SJCRH30 (cell line): ENCODE measurements at regions not wholly inside any gene's neighbourhood (a gene's known extent, or its start where the extent isn't known, plus 50 kb on each side); places are given as distances from the start of the nearest gene placed in this dataset.
"Not testable (repeated sequence)": the region's sequence is repeated elsewhere in the genome, so short reads cannot be mapped to it uniquely, and the experiment has no call there.

Source experiments
- DNase-seq, 2 experiments: peaks; one replicate each; pipeline ENCODE4 v3.0.0-alpha.2; 2015 to 2020
- H3K27ac ChIP-seq: fragments of 250-450 bp; sonication (Bioruptor Pico); 2 replicates; pipeline ENCODE4 v1.5.1; 2020; ENCODE audit warnings: mild to moderate bottlenecking, moderate library complexity
- H3K27me3 ChIP-seq: fragments of 250-450 bp; sonication (Bioruptor Pico); 2 replicates; pipeline ENCODE4 v1.5.1; 2020; ENCODE audit warnings: mild to moderate bottlenecking, moderate library complexity
- H3K36me3 ChIP-seq: fragments of 250-450 bp; sonication (Bioruptor Pico); 2 replicates; pipeline ENCODE4 v1.5.1; 2020; ENCODE audit warnings: mild to moderate bottlenecking, moderate library complexity
- H3K4me1 ChIP-seq: fragments of 250-450 bp; sonication (Bioruptor Pico); 2 replicates; pipeline ENCODE4 v1.5.1; 2020; ENCODE audit warnings: mild to moderate bottlenecking, moderate library complexity
- H3K4me3 ChIP-seq: fragments of 250-450 bp; sonication (Bioruptor Pico); 2 replicates; pipeline ENCODE4 v1.5.1; 2020; ENCODE audit warnings: mild to moderate bottlenecking, moderate library complexity
- H3K9me3 ChIP-seq: fragments of 250-450 bp; sonication (Bioruptor Pico); replicated peaks from 2 replicates; pipeline ENCODE4 v1.5.1; 2020; ENCODE audit warnings: mild to moderate bottlenecking, moderate library complexity

DNA sequence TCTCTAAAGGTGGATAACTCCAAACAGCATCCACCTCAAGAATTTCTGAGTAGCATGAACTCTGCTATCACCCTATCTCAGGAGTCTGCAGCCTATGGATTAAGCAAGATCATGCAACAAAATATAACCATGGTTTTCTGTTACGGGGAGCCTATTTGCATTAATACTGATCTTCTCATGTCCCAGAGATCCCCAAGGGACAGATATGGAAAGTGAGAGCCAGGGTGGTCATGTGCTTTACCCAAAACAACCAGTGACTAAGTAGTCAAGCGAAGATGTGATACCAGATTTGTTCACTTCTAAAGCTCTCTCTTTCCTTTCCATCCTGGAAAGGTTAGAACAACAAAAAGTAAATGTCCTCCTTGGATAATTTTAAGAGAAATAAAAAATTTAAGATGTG is 125.1 kb downstream of the PRRX1 start:
- no peak for DNase-seq
- no peaks in the 10 kb centered on the region for H3K27me3 ChIP-seq
- H3K36me3 ChIP-seq: no peaks in the 10 kb centered on the region
- H3K27ac ChIP-seq: no peak overlapping the region
- no peaks in the 10 kb centered on the region for H3K4me1 ChIP-seq
- no peaks in the 10 kb centered on the region for H3K9me3 ChIP-seq
- H3K4me3 ChIP-seq: no peak overlapping the region

DNA sequence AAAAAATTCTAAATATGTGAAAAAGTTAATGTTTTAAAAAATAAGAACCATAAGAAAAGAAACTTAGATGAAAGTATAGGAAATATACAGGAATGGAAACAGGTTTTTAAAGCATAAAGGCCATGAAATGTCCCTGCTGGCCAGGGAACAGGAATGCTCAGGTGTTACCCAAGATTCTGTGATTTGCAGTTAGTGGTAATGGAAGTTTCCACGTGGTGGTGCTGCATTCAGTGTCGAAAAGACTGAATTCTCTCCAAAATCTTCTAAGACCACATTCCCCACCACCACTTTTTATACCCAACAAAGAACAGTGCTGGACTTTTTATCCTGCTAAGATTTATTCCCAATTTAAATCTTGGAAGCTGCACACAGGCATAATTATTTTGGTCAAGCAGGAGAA is 126.2 kb downstream of the PRRX1 start:
- no peak for DNase-seq
- Histone ChIP-seq H3K9me3 (no peaks in the 10 kb centered on the region), H3K36me3 (no peaks in the 10 kb centered on the region), H3K27ac (no peak overlapping the region), H3K27me3 (no peaks in the 10 kb centered on the region), H3K4me1 (no peaks in the 10 kb centered on the region), H3K4me3 (no peak overlapping the region)

DNA sequence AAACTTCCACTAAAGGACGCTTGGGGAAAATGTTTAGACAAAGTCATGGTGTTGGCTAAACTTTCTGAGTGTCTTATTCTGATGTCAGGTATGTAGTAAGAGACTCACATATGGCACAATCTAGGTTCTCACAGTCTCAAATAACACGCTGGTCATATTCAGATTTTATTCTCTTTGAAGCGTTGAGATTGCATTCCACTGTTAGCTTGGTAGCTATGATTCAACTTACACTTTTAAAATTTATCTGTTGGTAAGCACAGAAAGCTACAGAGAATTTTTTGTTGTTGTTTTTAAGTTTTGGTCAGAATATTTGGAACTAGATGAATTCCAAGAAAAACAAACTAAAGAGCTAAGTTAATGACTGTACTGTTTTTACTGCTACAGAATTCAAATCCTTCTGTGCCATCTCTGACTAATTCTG is 126.7 kb downstream of the PRRX1 start:
- no peak overlapping the region for H3K4me3 ChIP-seq
- H3K27ac ChIP-seq: no peak overlapping the region
- no peaks in the 10 kb centered on the region for H3K36me3 ChIP-seq
- DNase-seq: no peak
- no peaks in the 10 kb centered on the region for H3K9me3 ChIP-seq
- H3K4me1 ChIP-seq: no peaks in the 10 kb centered on the region
- H3K27me3 ChIP-seq: no peaks in the 10 kb centered on the region

DNA sequence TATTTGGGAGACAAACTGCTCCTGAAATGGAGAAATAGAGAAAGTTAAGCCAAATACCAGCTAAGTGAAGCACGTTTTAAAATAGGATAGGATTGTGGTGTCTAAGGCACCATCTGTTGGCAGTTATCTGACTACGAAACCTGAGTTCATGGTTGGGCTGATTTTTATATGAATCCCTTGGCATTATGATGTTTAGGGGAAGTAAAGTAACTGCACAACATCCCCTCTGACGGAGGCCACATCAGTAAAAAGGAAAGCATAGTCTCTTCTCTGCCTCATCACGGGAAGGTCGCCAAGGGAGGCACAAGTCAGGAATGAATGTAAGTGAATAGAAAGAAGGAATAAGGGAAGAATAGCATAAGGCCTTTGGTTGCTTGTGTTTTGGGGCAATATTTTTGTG is 128.0 kb downstream of the PRRX1 start:
- DNase-seq: no peak
- no peaks in the 10 kb centered on the region for H3K4me1 ChIP-seq
- H3K27me3 ChIP-seq: no peaks in the 10 kb centered on the region
- no peak overlapping the region for H3K27ac ChIP-seq
- H3K4me3 ChIP-seq: no peak overlapping the region
- no peaks in the 10 kb centered on the region for H3K9me3 ChIP-seq
- no peaks in the 10 kb centered on the region for H3K36me3 ChIP-seq

DNA sequence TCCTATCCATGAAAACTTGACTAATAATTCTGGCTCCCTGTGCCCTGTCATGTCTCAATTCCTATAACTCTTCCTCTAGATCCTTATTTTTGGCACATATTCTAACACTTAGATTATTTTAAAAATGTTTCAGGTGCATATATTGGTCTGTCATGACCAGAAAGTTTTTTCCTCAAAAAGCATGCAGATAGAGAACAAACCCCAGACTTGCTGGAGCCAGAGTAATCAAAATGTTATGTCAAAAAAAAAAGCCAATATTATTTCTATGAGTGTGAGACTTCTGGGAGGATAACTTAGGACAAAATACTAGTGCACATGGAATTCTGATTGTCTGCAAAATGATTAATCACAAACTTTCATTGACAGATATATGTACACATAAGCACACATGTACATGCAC is 135.1 kb upstream of the MROH9 start:
- Histone ChIP-seq H3K4me3 (no peak overlapping the region), H3K27me3 (no peaks in the 10 kb centered on the region), H3K27ac (no peak overlapping the region), H3K4me1 (no peaks in the 10 kb centered on the region), H3K9me3 (no peaks in the 10 kb centered on the region), H3K36me3 (no peaks in the 10 kb centered on the region)
- DNase-seq: no peak

DNA sequence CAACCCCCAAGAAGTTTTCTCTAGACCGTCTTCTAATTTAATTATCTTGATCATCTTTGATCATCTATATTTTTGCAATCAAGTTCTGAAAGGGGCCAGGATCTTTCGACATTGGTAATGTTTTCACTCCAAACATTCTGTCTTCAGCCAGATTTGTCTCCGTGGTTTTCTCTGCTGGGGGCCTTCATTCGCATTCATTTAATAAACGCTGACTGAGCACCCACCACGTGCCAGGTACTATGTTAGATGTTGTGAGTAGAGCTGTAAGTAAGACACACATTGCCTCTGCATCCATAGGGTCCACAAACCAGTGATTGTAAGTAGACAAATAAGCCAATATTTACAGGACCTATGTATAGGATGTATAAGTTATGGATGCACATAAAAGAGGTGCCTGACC is 134.5 kb upstream of the MROH9 start:
- Histone ChIP-seq H3K9me3 (no peaks in the 10 kb centered on the region), H3K27me3 (no peaks in the 10 kb centered on the region), H3K36me3 (no peaks in the 10 kb centered on the region), H3K4me1 (no peaks in the 10 kb centered on the region), H3K27ac (no peak overlapping the region), H3K4me3 (no peak overlapping the region)
- DNase-seq: no peak

DNA sequence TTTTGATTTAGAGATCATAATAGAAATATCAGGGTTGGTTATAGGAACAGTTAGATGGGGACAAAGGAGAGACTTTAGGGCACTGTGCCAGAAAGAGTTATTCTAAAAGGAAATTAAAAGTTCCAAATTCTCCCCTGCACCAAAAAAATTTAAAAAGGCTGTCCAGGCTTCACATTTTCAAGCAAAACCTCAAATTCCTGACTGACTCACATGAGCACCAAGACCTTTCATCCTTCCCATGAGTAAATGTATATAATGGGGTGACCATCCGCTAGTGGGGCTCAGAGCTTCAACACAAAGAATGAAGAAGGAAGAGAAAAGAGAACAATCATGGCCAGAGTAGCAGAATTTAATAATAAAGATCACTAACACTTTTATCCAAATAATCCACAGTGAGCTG is 131.6 kb upstream of the MROH9 start:
- H3K36me3 ChIP-seq: no peaks in the 10 kb centered on the region
- H3K4me1 ChIP-seq: no peaks in the 10 kb centered on the region
- H3K27ac ChIP-seq: no peak overlapping the region
- H3K9me3 ChIP-seq: no peaks in the 10 kb centered on the region
- no peaks in the 10 kb centered on the region for H3K27me3 ChIP-seq
- H3K4me3 ChIP-seq: no peak overlapping the region
- DNase-seq: no peak

DNA sequence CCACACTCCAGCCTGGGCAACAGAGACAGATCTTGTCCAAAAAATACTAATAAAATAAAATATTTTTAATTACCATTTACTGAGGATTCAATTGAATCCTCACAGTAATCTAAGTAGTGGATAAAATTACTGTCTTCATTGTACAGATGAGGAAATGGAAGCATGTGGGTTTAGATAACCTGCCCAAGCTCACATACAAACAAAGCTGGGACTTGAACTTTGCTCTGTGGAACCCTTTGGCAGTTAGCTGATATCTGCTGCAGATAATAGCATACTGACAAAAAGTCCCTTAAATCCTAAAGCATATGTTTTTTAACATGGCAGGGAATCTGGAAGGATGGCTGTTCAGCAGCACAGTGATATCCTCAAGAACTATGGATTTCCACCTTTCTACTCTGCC is 130.9 kb upstream of the MROH9 start:
- Histone ChIP-seq H3K9me3 (no peaks in the 10 kb centered on the region), H3K27me3 (no peaks in the 10 kb centered on the region), H3K27ac (no peak overlapping the region), H3K4me1 (no peaks in the 10 kb centered on the region), H3K4me3 (no peak overlapping the region), H3K36me3 (no peaks in the 10 kb centered on the region)
- no peak for DNase-seq

DNA sequence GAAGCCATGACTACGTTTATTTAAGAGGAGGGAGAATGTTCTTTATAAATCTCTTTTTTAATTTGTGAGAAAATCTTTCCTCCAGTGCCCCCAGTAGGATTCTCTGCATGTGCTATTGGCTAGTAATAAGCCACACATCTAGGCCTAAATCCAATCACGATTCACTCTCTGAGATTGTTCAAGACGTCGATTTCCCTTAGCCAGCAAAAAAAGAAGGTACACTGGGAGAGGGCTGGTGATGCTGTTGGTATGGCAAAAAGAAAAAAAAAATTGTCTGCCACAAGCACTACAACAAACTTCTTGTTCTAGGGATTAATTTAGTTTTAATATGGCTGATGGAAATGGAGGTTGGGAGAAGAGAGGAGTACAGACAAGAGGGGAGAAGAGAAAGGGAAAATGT is 130.5 kb upstream of the MROH9 start:
- Histone ChIP-seq H3K27me3 (no peaks in the 10 kb centered on the region), H3K9me3 (no peaks in the 10 kb centered on the region), H3K27ac (no peak overlapping the region), H3K4me1 (no peaks in the 10 kb centered on the region), H3K36me3 (no peaks in the 10 kb centered on the region), H3K4me3 (no peak overlapping the region)
- DNase-seq: no peak

DNA sequence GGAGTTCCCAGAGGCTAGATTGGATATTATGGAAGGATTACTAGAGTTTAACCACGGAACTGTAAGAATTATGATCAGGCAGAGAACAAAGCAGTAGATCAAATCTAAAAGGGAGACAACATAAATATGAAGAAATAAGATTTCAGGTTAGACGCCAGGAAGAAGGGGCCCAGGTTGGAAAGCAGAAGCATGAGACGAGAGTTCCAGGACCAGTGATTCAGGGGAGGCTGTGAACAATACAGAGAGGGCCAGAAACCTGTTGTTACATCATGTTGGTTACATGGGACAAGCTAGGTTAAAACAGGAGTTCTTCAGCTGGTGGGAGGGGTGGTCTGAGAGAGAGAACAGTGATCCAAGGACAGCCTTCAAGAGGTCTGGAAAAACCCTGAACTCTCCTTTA is 128.4 kb upstream of the MROH9 start:
- Histone ChIP-seq H3K9me3 (no peaks in the 10 kb centered on the region), H3K36me3 (no peaks in the 10 kb centered on the region), H3K4me3 (no peak overlapping the region), H3K27ac (no peak overlapping the region), H3K4me1 (no peaks in the 10 kb centered on the region), H3K27me3 (no peaks in the 10 kb centered on the region)
- DNase-seq: no peak

DNA sequence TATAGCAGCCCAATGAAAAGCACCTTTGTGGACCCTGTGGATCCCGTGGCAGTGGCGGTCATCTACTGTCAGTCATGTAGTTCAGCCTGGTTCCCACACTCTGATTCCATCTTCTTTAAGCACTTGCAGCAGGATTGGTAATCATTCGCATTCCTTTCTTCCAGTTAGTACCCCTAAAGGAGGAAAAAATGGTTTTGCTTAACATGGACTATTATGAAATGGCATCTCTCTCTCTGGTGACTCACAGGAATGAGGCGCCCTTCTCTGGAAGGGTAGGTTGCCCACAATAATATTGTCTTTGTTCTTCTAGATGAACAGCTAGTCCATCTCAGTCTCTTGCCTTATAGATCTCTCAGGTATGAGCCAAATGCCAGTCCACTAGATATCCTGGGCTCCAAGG is 127.9 kb upstream of the MROH9 start:
- Histone ChIP-seq H3K9me3 (no peaks in the 10 kb centered on the region), H3K27ac (no peak overlapping the region), H3K4me1 (no peaks in the 10 kb centered on the region), H3K4me3 (no peak overlapping the region), H3K36me3 (no peaks in the 10 kb centered on the region), H3K27me3 (no peaks in the 10 kb centered on the region)
- no peak for DNase-seq

DNA sequence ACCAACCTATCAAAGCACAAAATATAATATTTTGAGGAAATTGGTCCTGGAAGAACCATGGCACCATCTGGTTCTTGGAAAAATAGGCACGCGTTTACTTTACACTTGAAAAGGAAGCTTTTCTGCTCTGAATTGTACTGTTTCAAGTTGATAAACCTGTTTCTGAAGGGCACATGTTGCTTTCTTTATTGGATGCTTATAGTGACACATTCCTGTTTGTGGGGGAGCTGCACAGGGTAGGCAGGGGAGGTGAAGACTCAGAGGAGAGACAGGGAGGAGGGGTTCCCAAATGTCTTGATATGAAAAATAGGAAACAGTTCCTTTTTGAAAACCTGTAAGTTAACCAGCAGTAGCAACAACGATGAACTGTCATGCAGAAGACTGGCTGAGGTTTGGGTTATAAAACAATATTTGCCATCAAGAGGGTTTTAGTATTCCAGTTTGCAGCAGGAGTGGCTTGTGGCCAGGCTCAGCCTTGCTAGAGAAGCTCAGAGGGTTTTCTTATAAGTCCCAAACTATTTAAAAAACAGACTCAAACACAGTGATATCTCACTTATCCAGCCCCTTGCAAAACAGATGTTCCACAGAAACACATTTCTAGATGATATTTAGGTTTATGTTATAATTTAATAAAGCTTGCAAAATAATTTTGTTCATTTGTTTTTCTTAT is 127.0 kb upstream of the MROH9 start:
- Histone ChIP-seq H3K36me3 (no peaks in the 10 kb centered on the region), H3K27ac (no peak overlapping the region), H3K4me1 (no peaks in the 10 kb centered on the region), H3K27me3 (no peaks in the 10 kb centered on the region), H3K9me3 (no peaks in the 10 kb centered on the region), H3K4me3 (no peak overlapping the region)
- no peak for DNase-seq

DNA sequence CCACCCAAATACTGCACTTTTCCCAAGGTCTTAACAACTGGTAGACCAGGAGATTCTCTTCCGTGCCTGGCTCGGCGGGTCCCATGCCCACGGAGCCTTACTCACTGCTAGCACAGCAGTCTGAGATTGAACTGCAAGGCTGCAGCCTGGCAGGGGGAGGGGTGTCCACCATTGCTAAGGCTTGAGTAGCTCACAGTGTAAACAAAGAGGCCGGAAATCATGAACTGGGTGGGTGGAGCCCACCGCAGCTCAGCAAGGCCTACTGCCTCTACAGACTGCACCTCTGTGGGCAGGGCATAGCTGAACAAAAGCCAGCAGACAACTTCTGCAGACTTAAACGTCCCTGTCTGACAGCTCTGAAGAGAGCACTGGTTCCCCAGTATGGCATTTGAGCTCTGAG is 124.3 kb upstream of the MROH9 start:
- not testable (repeated sequence) for H3K4me1 ChIP-seq, H3K9me3 ChIP-seq, H3K4me3 ChIP-seq, H3K27ac ChIP-seq, H3K27me3 ChIP-seq, H3K36me3 ChIP-seq
- DNase-seq: peak in 1 of 2 experiments; percentile 4

DNA sequence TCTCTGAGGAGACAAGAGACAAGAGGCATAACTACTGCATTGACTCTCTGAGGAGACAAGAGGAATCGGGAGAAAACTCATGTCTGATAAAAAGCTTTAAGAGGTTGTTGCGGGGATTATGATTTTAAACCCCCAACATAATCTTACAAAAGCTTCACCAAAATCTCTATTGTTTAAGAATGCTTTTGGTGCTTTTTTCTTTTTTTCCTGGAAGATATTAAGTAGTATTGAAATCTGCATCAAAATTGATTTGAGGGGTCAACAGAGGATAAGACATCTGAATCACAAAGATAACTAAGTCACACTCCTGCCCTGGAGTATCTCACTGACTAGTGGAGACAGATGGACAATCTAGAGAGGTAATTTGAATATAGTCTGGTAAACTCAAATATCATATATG is 115.6 kb upstream of the MROH9 start:
- Histone ChIP-seq H3K9me3 (no peaks in the 10 kb centered on the region), H3K27ac (no peak overlapping the region), H3K4me3 (no peak overlapping the region), H3K27me3 (no peaks in the 10 kb centered on the region), H3K36me3 (no peaks in the 10 kb centered on the region), H3K4me1 (no peaks in the 10 kb centered on the region)
- no peak for DNase-seq

DNA sequence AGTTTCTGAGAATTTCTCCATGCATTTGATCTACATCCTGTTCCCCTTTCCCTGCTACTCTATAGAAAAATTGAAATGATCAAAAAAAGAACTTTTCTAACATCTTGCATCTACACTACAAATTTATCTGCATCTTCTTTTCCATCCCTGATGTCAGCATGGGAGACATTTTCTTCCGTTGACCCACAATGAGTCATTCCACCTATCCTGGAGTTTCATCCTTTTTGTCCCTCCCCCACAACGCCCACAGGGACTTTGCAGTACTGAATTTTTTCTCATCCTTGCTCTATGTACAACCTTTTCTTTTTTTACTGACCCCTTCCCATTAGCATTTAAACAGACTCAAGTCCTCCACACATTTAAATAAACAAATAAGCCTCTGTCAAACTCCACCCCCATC is 112.2 kb upstream of the MROH9 start:
- Histone ChIP-seq H3K4me1 (no peaks in the 10 kb centered on the region), H3K36me3 (no peaks in the 10 kb centered on the region), H3K9me3 (no peaks in the 10 kb centered on the region), H3K27me3 (no peaks in the 10 kb centered on the region), H3K4me3 (no peak overlapping the region), H3K27ac (no peak overlapping the region)
- DNase-seq: no peak

DNA sequence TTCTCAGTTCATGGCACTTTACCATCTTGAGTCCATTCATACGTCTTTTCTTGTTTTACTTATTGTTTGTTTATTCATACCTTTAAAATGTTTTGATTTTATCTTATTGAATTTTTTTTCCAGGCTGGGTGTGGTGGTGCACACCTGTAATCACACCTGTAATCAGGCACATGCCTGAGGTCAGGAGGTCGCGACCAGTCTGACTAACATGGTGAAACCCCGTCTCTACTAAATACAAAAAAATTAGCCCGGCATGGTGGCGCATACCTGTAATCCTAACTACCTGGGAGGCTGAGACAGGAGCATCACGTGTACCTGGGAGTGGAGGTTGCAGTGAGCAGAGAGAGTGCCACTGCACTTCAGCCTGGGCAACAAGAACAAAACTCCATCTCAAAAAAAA is 104.1 kb upstream of the MROH9 start:
- DNase-seq: no peak
- no peaks in the 10 kb centered on the region for H3K27me3 ChIP-seq
- no peak overlapping the region for H3K4me3 ChIP-seq
- H3K36me3 ChIP-seq: no peaks in the 10 kb centered on the region
- no peaks in the 10 kb centered on the region for H3K9me3 ChIP-seq
- H3K27ac ChIP-seq: no peak overlapping the region
- H3K4me1 ChIP-seq: no peaks in the 10 kb centered on the region
